Fibroblast of mammary gland (primary cell): ENCODE measurements at regions not wholly inside any gene's neighbourhood (a gene's known extent, or its start where the extent isn't known, plus 50 kb on each side); places are given as distances from the start of the nearest gene placed in this dataset.
"Not testable (repeated sequence)": the region's sequence is repeated elsewhere in the genome, so short reads cannot be mapped to it uniquely, and the experiment has no call there.

Experiments used
- DNase-seq: peaks from one replicate; pipeline ENCODE4 v3.0.0-alpha.2; 2010; ENCODE audit warnings: low read depth
- H3K4me3 ChIP-seq: 2 replicates; pipeline ENCODE4 v1.5.1; 2011; ENCODE audit warnings: low read depth, mild to moderate bottlenecking, low read length, moderate library complexity; ENCODE audit not compliant: control insufficient read depth
- CTCF ChIP-seq: conservative IDR thresholded peaks from 2 replicates; pipeline ENCODE4 v1.5.1; 2011; ENCODE audit warnings: low read depth, low read length, inconsistent platforms; ENCODE audit not compliant: control insufficient read depth, insufficient read depth

GRCh38 chr12:53867216-53868012 lies 71.2 kb upstream of the HOXC13 start:
- TF ChIP-seq CTCF = no peak
- no peak overlapping the region for H3K4me3 ChIP-seq
- peak; percentile 19 for DNase-seq

GRCh38 chr12:53868511-53868986 lies 70.1 kb upstream of the HOXC13 start:
- TF ChIP-seq CTCF = no peak
- DNase-seq = no peak
- no peak overlapping the region for H3K4me3 ChIP-seq

- no peak for TF ChIP-seq CTCF
- no peak for DNase-seq
Measured at GRCh38 chr12:53869500-53869899, 69.1 kb upstream of the HOXC13 start.

GRCh38 chr12:53870117-53870516 lies 68.5 kb upstream of the HOXC13 start:
- DNase-seq = no peak
- no peak for TF ChIP-seq CTCF
- no peak overlapping the region for H3K4me3 ChIP-seq

More at GRCh38 chr12:53869500-53869899, 69.1 kb upstream of the HOXC13 start:
- H3K4me3 ChIP-seq = no peak overlapping the region

GRCh38 chr12:53871367-53871766 lies 67.3 kb upstream of the HOXC13 start:
- no peak for TF ChIP-seq CTCF
- H3K4me3 ChIP-seq = no peak overlapping the region
- no peak for DNase-seq

- no peak for TF ChIP-seq CTCF
- DNase-seq = no peak
- H3K4me3 ChIP-seq = no peak overlapping the region
Measured at GRCh38 chr12:53872367-53872766, 66.3 kb upstream of the HOXC13 start.

- H3K4me3 ChIP-seq, DNase-seq: not testable (repeated sequence)
Measured at GRCh38 chr12:53877961-53878360, 60.7 kb upstream of the HOXC13 start.
